GM12878 (cell line): ENCODE measurements at regions not wholly inside any gene's neighbourhood (a gene's known extent, or its start where the extent isn't known, plus 50 kb on each side); places are given as distances from the start of the nearest gene placed in this dataset.

ENCODE experiments used
- ATAC-seq: fragments of 200-7000 bp; cut with Tn5 transposase; 3 replicates; pipeline ENCODE4 v1.9.1; 2020; ENCODE audit warnings: mild to moderate bottlenecking, moderate library complexity
- BruUV-seq: library from RNA; stranded (reverse); fragments of 400-500 nt; replicated peaks from 2 replicates; lab custom pipeline; 2021; lab: Mats Ljungman, UMichigan
- CTCF ChIA-PET: fragments of 300-600 bp; sonication (Branson Sonifier 250); formaldehyde crosslinking; extraction: SDS; loops from one replicate; lab custom pipeline; 2021; ENCODE audit warnings: inconsistent platforms; lab: Yijun Ruan, JAX
- POLR2A ChIA-PET: fragments of 350-600 bp; formaldehyde crosslinking; extraction: SDS; loops from one replicate; lab custom pipeline; 2021; ENCODE audit warnings: inconsistent platforms; lab: Charles Lee
- RAD21 ChIA-PET: fragments of 300-600 bp; sonication (Branson Sonifier 250); formaldehyde crosslinking; loops from one replicate; lab custom pipeline; 2023; ENCODE audit warnings: antibody characterized with exemption; ENCODE audit not compliant: unreplicated experiment; lab: Charles Lee
- SMC1A ChIA-PET: fragments of 300-600 bp; sonication (Branson Sonifier 250); formaldehyde crosslinking; loops from one replicate; lab custom pipeline; 2023; ENCODE audit not compliant: unreplicated experiment, uncharacterized antibody; lab: Charles Lee
- DNase-seq: peaks from one replicate; pipeline ENCODE4 v3.0.0-alpha.2; 2011; ENCODE audit warnings: low read depth, low spot score
- FAIRE-seq: peaks from 3 replicates; lab custom pipeline; 2011; peaks lifted over from hg19 to GRCh38; lab: Jason Lieb, UNC
- H2AFZ ChIP-seq: 2 replicates; pipeline ENCODE4 v1.6.0; 2011; ENCODE audit warnings: low read depth, low read length, control low read depth; ENCODE audit not compliant: control insufficient read depth
- H3K27ac ChIP-seq: 2 replicates; pipeline ENCODE4 v1.5.1; 2011; ENCODE audit warnings: control low read depth; ENCODE audit not compliant: control insufficient read depth, insufficient read depth
- H3K27me3 ChIP-seq, 2 experiments: replicated peaks in 1 of 2; 2 replicates each; pipeline versions ENCODE4 v1.6.0 to v1.6.1; 2011; ENCODE audit warnings: low read length in 1 of 2; ENCODE audit not compliant: control insufficient read depth in 2 of 2, insufficient read depth in 2 of 2
- H3K36me3 ChIP-seq, 2 experiments: 2 replicates each; pipeline ENCODE4 v1.5.1; 2011; ENCODE audit warnings: low read length in 1 of 2; ENCODE audit not compliant: control insufficient read depth in 2 of 2, insufficient read depth in 2 of 2
- H3K4me1 ChIP-seq: 2 replicates; pipeline ENCODE4 v1.6.1; 2011; ENCODE audit warnings: mild to moderate bottlenecking, low read length, moderate library complexity, mixed read lengths; ENCODE audit not compliant: control insufficient read depth, insufficient read depth
- H3K4me2 ChIP-seq: 2 replicates; pipeline ENCODE4 v1.6.0; 2011; ENCODE audit warnings: control low read depth; ENCODE audit not compliant: control insufficient read depth, insufficient read depth
- H3K4me3 ChIP-seq: fragments of 200-600 bp; sonication (generic); 2 replicates; pipeline ENCODE4 v1.5.1; 2016
- H3K79me2 ChIP-seq: 2 replicates; pipeline ENCODE4 v1.6.0; 2011; ENCODE audit warnings: low read length; ENCODE audit not compliant: control insufficient read depth, insufficient read depth
- H3K9ac ChIP-seq: 2 replicates; pipeline ENCODE4 v1.8.0; 2011; ENCODE audit warnings: low read length, control low read depth, mixed read lengths; ENCODE audit not compliant: control insufficient read depth, insufficient read depth
- H3K9me3 ChIP-seq: replicated peaks from 3 replicates; pipeline ENCODE4 v1.5.1; 2011; ENCODE audit warnings: mild to moderate bottlenecking, low read length; ENCODE audit not compliant: control insufficient read depth, insufficient read depth
- H4K20me1 ChIP-seq: 2 replicates; pipeline ENCODE4 v1.6.0; 2011; ENCODE audit not compliant: control insufficient read depth, insufficient read depth
- E4F1 ChIP-seq: fragments of 450-650 bp; IDR thresholded peaks from 2 replicates; pipeline ENCODE4 v1.6.1; 2018; ENCODE audit warnings: borderline replicate concordance, mild to moderate bottlenecking; ENCODE audit not compliant: partially characterized antibody
- LARP7 ChIP-seq: fragments of 450-650 bp; IDR thresholded peaks from 2 replicates; pipeline ENCODE4 v1.6.1; 2017; ENCODE audit warnings: mild to moderate bottlenecking
- TAF1 ChIP-seq: IDR thresholded peaks from 2 replicates; pipeline ENCODE4 v1.6.1; 2011; ENCODE audit warnings: mild to moderate bottlenecking, low read depth, low read length, borderline replicate concordance
- USF2 ChIP-seq: IDR thresholded peaks from 2 replicates; pipeline ENCODE4 v1.6.1; 2011; ENCODE audit warnings: low read depth, low read length, improper control_type of control experiment, borderline replicate concordance
- ZNF592 ChIP-seq: fragments of 450-650 bp; IDR thresholded peaks from 2 replicates; pipeline ENCODE4 v1.6.1; 2017; ENCODE audit warnings: mild to moderate bottlenecking, moderate library complexity
- WGBS: methylation state at CpG from one replicate; pipeline ENCODE4 v1.1.6; 2016; ENCODE audit warnings: low lambda C conversion rate; ENCODE audit not compliant: insufficient replicate concordance, insufficient coverage; ENCODE audit errors: missing lambda C conversion rate; 5-methylcytosine and 5-hydroxymethylcytosine counted together
- in situ Hi-C: fragments of 300-500 bp; cut with MboI; formaldehyde crosslinking; loops from 9 replicates; pipeline ENCODE4 v1.14.3; 2018; ENCODE audit warnings: mixed read lengths
- intact Hi-C: fragments of 100-400 bp; cut with micrococcal nuclease; formaldehyde crosslinking; loops from one replicate; pipeline ENCODE4 v1.14.2; 2022; ENCODE audit not compliant: unreplicated experiment

GRCh38 chr1:114336360-114336759 lies 174.6 kb downstream of the TRIM33 start:
- Histone ChIP-seq H3K4me2 (no peak overlapping the region), H3K4me1 (no peaks in the 10 kb centered on the region; the same call in 1 of the 2 replicates), H2AFZ (no peak overlapping the region), H3K27ac (no peak overlapping the region), H3K36me3 (no peaks in the 10 kb centered on the region), H3K4me3 (no peak overlapping the region), H3K9me3 (no peaks in the 10 kb centered on the region), H3K9ac (no peak overlapping the region), H4K20me1 (no peaks in the 10 kb centered on the region)
- BruUV-seq: no TSS peak
- ChIA-PET RAD21 (no interaction called here), POLR2A (no interaction called here), SMC1A (no interaction called here)
- DNase-seq: no peak
- in situ Hi-C loops: no loop called here
- 51% methylated on average over 2 of the region's 2 CpGs for WGBS
- TF ChIP-seq ZNF592 (no peak), E4F1 (no peak), USF2 (no peak), TAF1 (no peak), LARP7 (no peak)
- TF ChIP-seq, all 136 proteins: peak for 0
- Histone ChIP-seq H3K27me3 (no peaks in the 10 kb centered on the region), H3K79me2 (no peaks in the 10 kb centered on the region)
- CTCF ChIA-PET: no interaction called here
- ATAC-seq: no peak
- intact Hi-C loops: no loop called here
- FAIRE-seq: no peak
